Suprapubic skin (tissue), 4 donors: ENCODE measurements at regions not wholly inside any gene's neighbourhood (a gene's known extent, or its start where the extent isn't known, plus 50 kb on each side); places are given as distances from the start of the nearest gene placed in this dataset.

Experiments
- DNase-seq, 2 donors: peaks; one replicate each; pipeline ENCODE4 v3.0.0-alpha.2; 2019; ENCODE audit warnings: low spot score in 2 of 2
- H3K27ac ChIP-seq: fragments of 200-600 bp; sonication (generic); one replicate; pipeline ENCODE4 v1.5.1; 2019
- H3K27me3 ChIP-seq: fragments of 200-600 bp; sonication (generic); one replicate; pipeline ENCODE4 v1.5.1; 2019
- H3K36me3 ChIP-seq: fragments of 200-600 bp; sonication (generic); one replicate; pipeline ENCODE4 v1.5.1; 2019
- H3K4me1 ChIP-seq: fragments of 200-600 bp; sonication (generic); one replicate; pipeline ENCODE4 v1.5.1; 2019
- H3K4me3 ChIP-seq: fragments of 200-600 bp; sonication (generic); one replicate; pipeline ENCODE4 v1.5.1; 2019; ENCODE audit warnings: mild to moderate bottlenecking
- H3K9me3 ChIP-seq: fragments of 200-600 bp; sonication (generic); one replicate; pipeline ENCODE4 v1.5.1; 2019
- EP300 ChIP-seq: sonication (generic); formaldehyde crosslinking; IDR thresholded peaks from one replicate; pipeline ENCODE4 v1.6.1; 2017; ENCODE audit warnings: antibody characterized with exemption
- POLR2A ChIP-seq, 2 donors: fragments of 450-650 bp; IDR thresholded peaks; one replicate each; pipeline ENCODE4 v1.6.1; 2017; ENCODE audit warnings: antibody characterized with exemption in 2 of 2, mild to moderate bottlenecking in 2 of 2, moderate library complexity in 2 of 2
- POLR2AphosphoS5 ChIP-seq, 3 donors: sonication (generic); formaldehyde crosslinking; IDR thresholded peaks; one replicate each; pipeline ENCODE4 v1.6.1; 2017; ENCODE audit warnings: antibody characterized with exemption in 3 of 3
- WGBS: methylation state at CpG from one replicate; pipeline ENCODE4 v1.1.5; 2018; 5-methylcytosine and 5-hydroxymethylcytosine counted together
- TF ChIP-seq, protein P1 (sequence below), 2 donors: fragments of 200-600 bp in 1 of 2; fragments of 450-650 bp in 1 of 2; sonication (generic) in 1 of 2; IDR thresholded peaks; one replicate each; pipeline ENCODE4 v1.5.1; 2016 to 2019; ENCODE audit warnings: antibody characterized with exemption in 2 of 2, mild to moderate bottlenecking in 1 of 2, moderate library complexity in 1 of 2

DNA sequence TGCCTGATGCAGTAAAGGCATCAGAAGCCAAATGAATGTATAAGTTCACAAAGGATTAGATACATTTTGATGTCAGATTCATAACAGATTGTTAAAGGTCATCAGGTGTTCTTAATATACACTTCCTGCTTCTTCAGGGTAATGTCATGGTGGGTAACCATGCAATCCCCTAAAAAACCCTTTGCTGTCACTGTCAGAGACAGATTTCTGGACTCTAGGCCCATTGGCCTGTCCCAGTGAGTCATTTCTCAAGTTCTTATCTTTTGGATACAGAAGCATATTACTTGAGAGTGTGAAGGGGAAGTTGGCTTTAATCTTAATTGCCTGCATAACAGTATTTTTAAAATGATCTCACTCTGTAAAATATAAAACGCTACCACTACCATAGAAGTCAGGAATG lies 895.6 kb upstream of the MAP3K7 start:
- no peak for TF ChIP-seq EP300
- TF ChIP-seq POLR2A (IDR thresholded peaks at IDR 0.05): no peak
- no peak for TF ChIP-seq POLR2AphosphoS5 (IDR thresholded peaks at IDR 0.05)
- TF ChIP-seq, protein P1, sequence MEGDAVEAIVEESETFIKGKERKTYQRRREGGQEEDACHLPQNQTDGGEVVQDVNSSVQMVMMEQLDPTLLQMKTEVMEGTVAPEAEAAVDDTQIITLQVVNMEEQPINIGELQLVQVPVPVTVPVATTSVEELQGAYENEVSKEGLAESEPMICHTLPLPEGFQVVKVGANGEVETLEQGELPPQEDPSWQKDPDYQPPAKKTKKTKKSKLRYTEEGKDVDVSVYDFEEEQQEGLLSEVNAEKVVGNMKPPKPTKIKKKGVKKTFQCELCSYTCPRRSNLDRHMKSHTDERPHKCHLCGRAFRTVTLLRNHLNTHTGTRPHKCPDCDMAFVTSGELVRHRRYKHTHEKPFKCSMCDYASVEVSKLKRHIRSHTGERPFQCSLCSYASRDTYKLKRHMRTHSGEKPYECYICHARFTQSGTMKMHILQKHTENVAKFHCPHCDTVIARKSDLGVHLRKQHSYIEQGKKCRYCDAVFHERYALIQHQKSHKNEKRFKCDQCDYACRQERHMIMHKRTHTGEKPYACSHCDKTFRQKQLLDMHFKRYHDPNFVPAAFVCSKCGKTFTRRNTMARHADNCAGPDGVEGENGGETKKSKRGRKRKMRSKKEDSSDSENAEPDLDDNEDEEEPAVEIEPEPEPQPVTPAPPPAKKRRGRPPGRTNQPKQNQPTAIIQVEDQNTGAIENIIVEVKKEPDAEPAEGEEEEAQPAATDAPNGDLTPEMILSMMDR (IDR thresholded peaks at IDR 0.05): no peak
- H3K9me3 ChIP-seq: no peaks in the 10 kb centered on the region
- 43% methylated on average over 1 of the region's 1 CpG for WGBS
- no peaks in the 10 kb centered on the region for H3K27me3 ChIP-seq
- DNase-seq: no peak
- H3K4me3 ChIP-seq: no peak overlapping the region
- no peaks in the 10 kb centered on the region for H3K4me1 ChIP-seq
- no peak overlapping the region for H3K27ac ChIP-seq
- H3K36me3 ChIP-seq: no peaks in the 10 kb centered on the region

GRCh38 chr6:91480402-91480801 lies 893.5 kb upstream of the MAP3K7 start:
- H3K9me3 ChIP-seq: no peaks in the 10 kb centered on the region
- TF ChIP-seq, protein P1 (IDR thresholded peaks at IDR 0.05): no peak
- TF ChIP-seq POLR2AphosphoS5 (IDR thresholded peaks at IDR 0.05): no peak
- TF ChIP-seq POLR2A (IDR thresholded peaks at IDR 0.05): no peak
- no peak for TF ChIP-seq EP300
- no peak overlapping the region for H3K4me3 ChIP-seq
- H3K36me3 ChIP-seq: no peaks in the 10 kb centered on the region
- no peak for DNase-seq
- peaks cover 6% of the 10 kb centered on the region for H3K4me1 ChIP-seq
- H3K27ac ChIP-seq: no peak overlapping the region
- no peaks in the 10 kb centered on the region for H3K27me3 ChIP-seq
- WGBS: 37% methylated on average over 1 of the region's 1 CpG

GRCh38 chr6:91477688-91478087 lies 890.8 kb upstream of the MAP3K7 start:
- Histone ChIP-seq H3K4me3 (no peak overlapping the region), H3K4me1 (peaks cover 6% of the 10 kb centered on the region), H3K27me3 (no peaks in the 10 kb centered on the region), H3K27ac (no peak overlapping the region), H3K36me3 (no peaks in the 10 kb centered on the region), H3K9me3 (no peaks in the 10 kb centered on the region)
- TF ChIP-seq EP300: no peak
- TF ChIP-seq, protein P1 (IDR thresholded peaks at IDR 0.05): no peak
- TF ChIP-seq POLR2A (IDR thresholded peaks at IDR 0.05): no peak
- TF ChIP-seq POLR2AphosphoS5 (IDR thresholded peaks at IDR 0.05): no peak
- DNase-seq: no peak
- 96% methylated on average over 6 of the region's 6 CpGs for WGBS

GRCh38 chr6:91476000-91476399 lies 889.1 kb upstream of the MAP3K7 start:
- no peaks in the 10 kb centered on the region for H3K27me3 ChIP-seq
- no peaks in the 10 kb centered on the region for H3K36me3 ChIP-seq
- 19% methylated on average over 2 of the region's 2 CpGs for WGBS
- no peak overlapping the region for H3K4me3 ChIP-seq
- no peak for TF ChIP-seq POLR2AphosphoS5 (IDR thresholded peaks at IDR 0.05)
- TF ChIP-seq EP300: no peak
- TF ChIP-seq POLR2A (IDR thresholded peaks at IDR 0.05): no peak
- TF ChIP-seq, protein P1 (IDR thresholded peaks at IDR 0.05): no peak
- no peak for DNase-seq
- H3K9me3 ChIP-seq: no peaks in the 10 kb centered on the region
- H3K27ac ChIP-seq: no peak overlapping the region
- peaks cover 6% of the 10 kb centered on the region for H3K4me1 ChIP-seq

DNA sequence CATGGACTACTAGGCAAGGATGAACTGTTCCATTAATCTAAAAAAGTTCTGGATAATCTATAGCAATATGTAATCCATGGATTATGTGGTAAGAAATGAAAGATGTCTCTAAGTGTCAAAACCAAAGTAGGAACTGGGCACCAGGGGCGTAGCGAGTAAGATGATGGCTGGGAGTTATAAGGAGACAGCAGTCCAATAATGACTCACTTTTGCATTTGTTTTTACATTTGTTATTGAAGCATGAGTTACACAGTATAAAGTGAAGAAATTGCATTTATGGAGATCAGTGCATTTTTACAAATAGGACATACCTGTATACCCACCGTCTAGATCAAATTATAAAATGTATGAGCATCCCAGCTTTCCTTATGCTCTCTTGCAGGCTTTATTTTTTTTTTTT lies 878.5 kb upstream of the MAP3K7 start:
- WGBS: 80% methylated on average over 3 of the region's 3 CpGs
- TF ChIP-seq, protein P1 (IDR thresholded peaks at IDR 0.05): no peak
- TF ChIP-seq EP300: no peak
- TF ChIP-seq POLR2A (IDR thresholded peaks at IDR 0.05): no peak
- TF ChIP-seq POLR2AphosphoS5 (IDR thresholded peaks at IDR 0.05): no peak
- Histone ChIP-seq H3K4me1 (no peaks in the 10 kb centered on the region), H3K27me3 (no peaks in the 10 kb centered on the region), H3K4me3 (no peak overlapping the region), H3K36me3 (no peaks in the 10 kb centered on the region), H3K9me3 (no peaks in the 10 kb centered on the region), H3K27ac (no peak overlapping the region)
- no peak for DNase-seq
